ENCODE measurements at regions not wholly inside any gene's neighbourhood (a gene's known extent, or its start where the extent isn't known, plus 50 kb on each side); places are given as distances from the start of the nearest gene placed in this dataset.
"Not testable (repeated sequence)": the region's sequence is repeated elsewhere in the genome, so short reads cannot be mapped to it uniquely, and the experiment has no call there.

DNA sequence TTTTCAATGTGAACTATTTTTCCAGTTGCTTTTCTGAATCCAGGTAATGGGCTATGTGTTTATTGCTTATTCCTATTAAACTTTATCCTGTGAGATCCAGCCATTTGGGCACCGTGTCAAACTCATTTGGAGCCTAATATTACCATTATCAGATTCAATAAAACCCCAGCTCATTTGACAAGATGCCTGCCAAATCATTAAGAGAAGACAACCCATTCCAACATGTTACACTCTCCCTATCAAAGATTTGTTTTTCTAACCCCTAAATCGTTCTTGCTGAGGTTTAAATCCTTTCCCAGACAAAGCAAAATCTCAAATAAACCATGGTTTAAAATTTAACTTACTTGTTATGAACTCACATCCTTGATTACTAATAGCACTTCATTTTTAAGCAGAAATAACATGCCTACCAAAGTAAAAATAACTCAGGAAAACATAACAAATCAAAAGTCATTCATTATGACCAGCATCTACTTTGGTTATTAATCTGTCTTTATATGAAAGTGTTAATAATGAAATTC, 130.0 kb upstream of the TCF21 start:
- DNase-seq, result no peak

DNA sequence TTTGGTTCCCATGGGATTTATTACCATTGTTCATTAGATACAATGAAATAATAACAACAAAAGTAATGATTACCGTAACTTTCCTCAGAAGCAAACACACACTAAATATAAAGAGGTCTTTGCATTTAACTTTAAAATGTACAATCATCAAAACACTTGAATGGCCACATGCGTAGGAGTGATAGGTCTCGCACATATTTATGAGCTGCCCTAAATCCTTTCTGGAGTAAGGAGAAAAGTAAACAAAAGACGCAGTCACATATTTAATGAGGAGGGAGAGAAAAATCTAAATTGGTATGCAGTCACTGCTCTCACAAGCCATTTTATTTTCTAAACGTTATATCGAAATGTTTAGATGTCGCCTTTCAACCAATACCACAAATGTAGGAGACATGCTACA, 129.4 kb upstream of the TCF21 start:
- DNase-seq, result no peak

DNA sequence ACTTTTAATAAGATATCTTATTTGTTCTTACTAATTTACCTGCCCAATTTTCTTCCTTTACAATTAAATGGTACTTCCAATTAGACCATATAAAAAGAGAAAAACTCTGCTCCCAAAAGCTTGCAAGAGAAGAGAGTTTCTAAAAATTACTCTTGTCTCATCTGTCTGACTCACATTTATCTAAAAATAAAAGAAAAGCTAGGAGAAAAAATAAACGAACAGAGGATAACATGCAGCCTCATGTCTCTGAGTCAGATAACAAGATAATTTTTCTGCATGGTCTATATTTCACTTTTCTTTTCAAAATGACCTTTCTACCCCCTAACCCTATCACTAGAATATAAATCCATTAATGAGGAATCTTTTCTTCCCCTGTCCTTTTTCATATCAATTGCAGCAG, 127.2 kb upstream of the TCF21 start:
- DNase-seq, result no peak

DNA sequence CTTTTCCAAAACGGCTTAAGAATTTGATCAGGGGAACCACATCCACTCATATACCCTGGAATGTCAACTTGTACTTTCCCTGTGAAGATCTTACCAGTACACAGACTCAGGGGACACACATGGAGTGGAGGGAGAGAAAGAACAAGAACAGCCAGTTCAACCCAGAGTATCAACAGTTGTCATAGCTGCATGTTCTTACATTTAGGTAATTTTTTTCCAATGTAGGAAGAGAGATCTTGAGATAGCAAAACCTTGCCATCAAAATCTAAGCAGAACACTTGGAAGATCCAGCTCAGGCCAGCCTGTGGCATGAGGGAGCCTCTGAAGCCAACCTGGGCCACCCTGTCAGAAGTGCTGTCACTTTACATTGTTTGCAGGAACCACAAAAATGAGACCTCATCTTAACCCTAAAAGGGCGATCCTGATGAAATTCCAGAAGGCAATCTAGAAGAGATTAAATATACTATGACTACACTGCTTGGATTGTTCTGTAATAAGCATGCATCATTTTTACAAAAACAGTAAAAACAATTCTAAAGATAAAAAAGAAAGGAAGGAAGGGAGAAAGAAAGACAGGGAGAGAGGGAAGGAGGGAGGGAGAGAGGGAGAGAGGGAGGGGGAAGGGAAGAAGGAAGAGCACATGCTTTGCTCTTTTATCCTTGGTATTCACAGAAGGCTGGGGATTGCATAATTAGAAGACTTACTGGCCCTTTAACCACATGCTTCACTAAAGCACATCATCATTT, 124.7 kb upstream of the TCF21 start:
- no peak for DNase-seq

DNA sequence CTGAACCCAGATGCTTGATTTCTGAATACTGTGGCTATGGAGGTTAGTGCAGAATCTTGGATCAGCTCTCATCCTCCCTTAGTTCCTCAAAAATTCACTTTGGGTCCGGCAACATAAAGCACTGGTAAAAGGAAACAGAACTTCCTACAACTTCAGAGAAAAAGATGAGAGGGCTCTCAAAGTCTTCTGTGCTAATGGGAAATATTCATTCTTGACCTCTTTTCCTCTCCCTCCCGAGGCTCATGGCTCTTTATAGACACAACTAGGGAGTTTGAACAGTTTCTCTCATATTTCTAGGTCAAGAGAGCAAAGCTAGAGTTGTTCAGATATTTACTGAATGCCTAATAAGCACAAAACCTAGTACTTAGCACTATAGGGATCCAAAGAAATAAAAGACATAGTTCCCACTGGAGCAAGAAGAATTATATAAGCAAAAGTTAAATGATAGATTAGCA, 124.1 kb upstream of the TCF21 start:
- no peak for DNase-seq

DNA sequence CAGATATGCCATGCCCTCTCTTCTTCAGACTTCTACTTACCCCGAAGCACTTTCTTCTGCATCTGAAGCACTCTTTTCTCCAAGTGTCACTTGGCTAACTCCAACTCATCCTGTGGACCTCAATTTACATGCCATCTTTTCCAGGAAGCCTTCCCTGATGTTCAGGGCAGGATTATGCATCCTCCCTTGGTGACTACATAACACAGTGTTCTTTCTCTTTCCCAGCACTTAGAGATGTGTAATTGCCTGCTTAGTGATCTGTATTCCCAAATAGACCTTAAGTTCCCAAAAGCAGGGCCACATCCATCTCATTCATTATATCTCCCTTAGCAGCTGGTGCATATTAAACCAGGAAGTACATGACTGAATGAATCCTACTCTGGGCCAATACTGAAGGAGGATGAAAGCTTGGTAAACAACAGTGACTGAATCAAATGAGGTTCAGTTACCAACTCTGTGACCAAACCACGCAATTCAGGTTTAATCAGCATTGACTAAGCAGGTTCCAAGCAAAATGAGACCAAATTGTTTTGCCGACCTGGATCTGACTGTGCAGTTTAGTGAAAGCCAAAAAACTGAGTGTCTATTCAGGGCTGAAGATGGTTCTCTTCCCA, 121.4 kb upstream of the TCF21 start:
- no peak for DNase-seq

DNA sequence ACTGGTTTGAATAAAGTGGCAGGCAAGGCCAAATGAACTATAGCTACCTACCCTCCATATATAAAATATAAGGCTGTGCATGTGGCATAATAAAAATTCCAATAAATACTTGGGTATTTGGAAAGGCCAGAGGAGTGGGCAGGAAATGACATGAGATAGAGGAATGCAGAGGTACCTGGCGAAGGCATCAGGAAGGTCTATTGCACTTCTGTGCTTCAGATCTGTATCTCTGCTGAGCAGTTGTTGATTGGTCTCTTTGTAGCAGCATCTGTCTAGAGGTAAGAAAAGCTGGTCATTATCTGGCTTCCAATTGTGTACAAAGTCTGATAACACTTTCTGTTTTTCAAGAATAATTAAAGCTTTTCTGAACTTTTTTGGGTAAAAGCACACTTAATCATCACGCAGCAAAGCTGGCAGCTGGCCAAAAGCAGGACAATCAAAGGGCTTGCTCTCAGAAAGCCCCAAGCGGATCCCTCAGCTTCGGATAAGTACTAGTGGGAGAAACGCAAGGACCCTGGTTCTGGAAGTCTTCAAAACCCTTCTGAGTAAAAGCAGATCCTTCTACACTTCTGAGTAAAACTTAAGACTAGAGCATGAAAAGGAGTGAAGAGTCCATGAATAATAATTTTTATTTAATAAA, 120.1 kb upstream of the TCF21 start:
- no peak for DNase-seq

DNA sequence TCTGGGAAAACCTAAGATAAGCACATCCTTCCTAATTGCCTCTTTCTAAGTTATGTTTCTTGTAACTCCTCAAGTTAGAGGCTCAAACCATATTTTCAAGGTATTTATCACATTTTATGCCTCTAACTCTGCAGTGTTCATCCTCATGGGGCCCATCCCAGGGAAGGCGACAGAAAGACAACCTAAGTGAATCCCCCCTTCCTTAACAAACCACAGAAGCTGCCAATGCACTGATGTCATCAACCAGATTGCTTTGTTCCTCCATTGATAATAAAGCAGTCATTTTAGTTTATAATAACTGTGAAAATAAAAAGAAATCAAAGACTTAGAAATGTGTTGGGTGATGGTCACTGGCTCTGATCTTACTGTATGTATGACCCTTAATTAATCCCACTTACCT, 119.5 kb upstream of the TCF21 start:
- DNase-seq, result no peak

DNA sequence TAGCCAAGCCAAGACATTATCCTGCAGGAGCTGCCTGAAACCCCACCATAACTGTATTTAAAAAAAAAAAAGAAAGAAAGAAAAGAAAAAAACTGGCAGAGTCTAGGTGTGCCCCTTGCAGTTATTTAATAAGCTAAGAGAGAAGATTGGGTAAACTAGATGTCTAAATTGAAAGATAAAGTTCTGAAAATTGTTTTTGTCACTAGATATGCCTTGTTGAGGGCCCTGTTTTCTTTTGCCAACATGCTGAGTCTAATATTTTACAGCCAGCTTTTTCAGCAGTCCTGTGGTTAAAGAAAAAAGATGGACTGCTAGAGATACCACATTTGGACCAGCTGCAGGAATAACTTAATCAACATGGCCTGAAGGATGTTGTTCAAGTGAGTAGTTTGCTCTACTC, 116.3 kb upstream of the TCF21 start:
- DNase-seq, result no peak

DNA sequence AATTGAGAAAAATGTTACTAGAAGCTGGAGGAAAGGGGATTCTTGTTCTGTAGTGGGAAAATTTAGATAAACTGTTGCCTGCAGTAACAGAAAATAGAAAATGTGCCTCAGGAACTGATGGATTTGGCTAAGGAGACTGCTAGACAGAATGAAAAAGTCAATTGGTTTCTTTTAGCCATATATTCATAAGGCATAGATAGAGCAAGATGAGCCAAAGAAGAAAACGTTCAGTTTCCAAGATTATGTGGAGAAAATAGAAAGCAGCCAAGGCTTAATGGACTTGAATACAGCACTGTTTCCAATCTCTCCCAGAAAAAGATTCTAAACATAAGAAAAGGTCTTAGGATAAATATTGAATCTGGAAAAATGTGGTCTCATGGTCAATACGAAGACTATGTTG, 115.1 kb upstream of the TCF21 start:
- no peak for DNase-seq

DNA sequence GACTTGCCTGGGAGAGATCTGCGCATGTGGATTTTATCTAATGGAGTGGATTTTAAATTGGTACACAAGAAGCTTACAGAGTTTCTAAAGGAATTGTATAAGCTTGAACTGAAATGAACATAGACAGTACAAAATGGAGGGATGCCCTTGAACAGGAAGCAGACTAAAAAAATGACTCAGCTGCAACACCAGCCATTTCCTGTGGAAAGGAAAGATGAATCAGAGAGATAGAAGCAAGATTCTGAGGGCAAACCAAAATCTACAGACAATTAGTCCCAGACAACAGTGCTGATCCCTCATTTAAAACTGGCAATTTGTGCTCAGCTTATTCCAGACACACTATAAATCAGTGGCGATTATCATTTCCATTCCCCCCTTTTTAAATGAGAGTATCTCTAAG, 114.6 kb upstream of the TCF21 start:
- no peak for DNase-seq

DNA sequence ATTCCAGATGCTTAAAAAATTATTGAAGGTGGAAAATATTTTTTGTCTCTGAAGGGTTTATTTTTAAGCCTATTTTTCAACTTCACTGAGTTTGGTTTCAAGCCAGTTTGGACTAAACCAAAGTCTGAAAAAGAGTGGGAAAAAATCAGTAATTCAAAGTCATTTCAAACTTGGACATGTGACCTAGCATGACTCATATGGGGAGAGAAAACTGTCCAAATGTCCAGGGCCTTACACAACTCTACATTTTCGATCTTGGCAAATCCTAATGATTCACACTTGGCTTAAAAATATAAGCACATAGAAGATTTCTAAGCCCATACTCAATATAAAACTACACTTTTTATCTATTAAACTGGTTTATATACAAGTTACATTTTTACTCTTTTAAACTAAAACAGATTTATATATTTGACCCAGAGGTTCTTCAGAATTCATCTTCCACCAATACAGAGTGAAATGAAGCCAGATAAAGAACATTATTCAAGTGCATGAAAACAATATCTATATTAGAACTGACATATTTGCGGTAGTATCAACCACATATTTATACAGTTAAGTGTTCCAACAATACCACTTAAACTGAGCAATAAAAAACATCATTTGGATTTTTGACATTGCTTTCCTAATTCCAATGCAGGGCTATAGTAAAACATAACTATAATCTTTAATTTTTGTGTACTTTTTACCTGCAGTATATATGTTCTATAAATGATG, 110.3 kb upstream of the TCF21 start:
- no peak for DNase-seq

DNA sequence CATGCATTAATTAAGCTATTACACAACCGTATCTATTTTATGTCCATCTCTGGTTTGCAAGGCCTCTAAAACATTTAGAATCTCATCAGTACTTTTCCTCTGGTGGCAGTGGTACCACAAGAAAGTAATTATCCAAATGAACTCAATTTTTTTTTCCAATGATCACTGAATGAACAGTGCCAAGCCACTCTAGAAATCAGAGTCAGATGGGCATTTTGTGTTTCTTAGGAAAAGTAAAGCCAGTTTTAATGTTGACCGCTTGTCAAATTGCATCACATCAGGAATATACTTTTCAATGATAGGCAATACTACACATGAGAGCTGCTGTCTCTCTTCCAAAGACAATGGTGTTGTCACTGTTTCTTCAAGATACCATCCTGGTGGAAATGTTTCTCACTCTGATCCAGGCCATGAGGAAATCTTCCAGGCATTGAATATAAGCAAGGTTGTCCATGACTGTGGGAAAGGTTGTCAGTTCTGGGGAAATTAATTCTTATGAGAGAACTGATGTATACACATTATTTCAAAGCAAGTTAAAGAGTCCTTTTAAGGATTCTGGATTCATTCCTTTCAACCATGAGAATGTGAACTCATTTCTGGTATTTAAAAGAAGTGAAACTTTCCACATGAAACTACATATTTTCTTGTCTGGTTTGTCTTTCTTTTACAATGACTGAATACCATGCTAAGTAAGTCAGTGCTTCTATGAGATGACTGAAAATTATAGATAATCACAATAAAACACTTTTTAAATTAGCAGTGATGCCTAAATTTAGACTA, 108.8 kb upstream of the TCF21 start:
- DNase-seq, result no peak

DNA sequence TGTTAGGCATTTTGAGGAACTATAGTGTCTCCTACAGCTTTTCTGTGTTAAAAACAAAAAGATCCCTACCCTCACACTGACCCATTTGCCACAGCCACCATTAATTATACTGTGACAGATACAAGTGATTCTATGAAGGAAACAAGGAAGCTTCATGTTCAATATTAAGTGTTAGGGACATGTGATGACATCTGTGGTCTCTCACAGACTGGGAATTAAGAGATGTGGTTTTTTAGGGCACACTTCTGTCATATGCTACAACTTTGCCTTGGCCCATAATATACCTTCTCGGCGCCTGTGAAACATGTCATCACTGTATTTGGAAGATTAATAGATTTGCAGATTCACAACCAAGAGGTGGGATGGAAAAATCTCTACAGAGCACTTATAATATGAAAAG, 102.9 kb upstream of the TCF21 start:
- no peak for DNase-seq

DNA sequence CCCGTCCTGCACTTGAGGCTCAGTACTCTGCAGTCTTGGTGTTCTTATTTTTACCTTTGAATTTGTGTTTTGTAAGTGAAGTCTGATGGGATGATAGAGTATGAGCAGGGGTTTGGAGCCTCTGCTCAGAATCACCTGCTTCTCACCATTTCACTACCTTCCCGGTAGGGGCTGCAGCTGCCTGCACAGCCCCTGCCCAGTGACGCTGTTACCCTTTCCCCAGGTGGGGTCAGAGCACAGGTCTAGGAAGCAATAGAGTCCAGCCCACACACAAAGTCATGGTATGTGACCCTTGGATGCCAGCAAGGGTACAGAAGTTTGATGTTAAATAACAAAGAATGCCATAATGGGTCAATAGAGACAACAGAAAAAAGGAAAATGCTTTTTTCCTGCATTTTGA, 101.8 kb upstream of the TCF21 start:
- DNase-seq, result no peak

DNA sequence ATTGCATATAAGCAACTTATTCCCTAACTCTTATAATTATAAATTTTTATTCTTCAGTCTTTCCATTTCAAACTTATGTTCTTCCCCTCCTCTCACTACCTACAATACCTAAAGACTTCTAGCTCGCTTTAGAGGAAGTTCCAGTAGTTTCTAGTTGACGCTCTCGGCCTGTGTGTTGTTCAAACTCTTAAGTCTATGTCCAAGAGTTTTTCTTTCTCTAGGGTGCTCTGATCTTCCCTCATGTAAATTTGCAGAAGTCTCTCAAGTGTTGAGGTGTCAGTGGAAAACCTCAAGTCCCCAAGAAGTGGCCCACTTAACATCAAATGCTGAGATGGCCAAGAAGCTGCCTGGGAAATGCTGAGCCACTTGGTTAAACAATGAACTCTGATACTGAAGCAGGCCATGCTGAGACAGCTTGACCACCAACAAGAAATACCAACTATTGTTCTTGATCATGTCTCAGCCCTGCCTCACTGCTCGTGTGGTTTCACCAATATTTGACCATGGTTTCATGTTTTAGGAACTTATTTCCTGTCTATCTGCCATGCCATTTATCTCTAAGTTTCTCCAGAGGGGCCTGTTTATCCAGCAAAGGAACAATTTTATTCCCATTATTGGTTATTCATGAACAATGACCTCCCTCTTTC, 100.9 kb upstream of the TCF21 start:
- DNase-seq, result no peak

DNA sequence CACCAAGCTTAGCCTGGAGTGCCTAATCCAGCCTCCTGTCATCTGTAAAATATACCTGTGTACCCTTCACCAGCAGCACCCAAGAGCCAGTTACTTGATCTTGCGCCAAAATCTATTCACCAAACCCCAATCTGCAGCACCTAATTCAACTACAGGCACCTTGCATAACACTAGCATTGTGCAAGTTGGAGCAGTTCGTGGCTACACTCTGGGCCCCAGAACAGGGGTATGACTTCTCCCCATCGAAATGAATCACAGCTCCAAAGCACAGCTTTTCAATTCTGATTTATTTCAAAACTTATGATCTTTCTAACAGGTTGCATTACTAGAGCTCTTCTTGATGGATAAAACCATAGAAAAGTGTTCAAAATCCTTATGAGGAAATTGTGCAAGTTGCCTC, 100.4 kb upstream of the TCF21 start:
- no peak for DNase-seq

DNA sequence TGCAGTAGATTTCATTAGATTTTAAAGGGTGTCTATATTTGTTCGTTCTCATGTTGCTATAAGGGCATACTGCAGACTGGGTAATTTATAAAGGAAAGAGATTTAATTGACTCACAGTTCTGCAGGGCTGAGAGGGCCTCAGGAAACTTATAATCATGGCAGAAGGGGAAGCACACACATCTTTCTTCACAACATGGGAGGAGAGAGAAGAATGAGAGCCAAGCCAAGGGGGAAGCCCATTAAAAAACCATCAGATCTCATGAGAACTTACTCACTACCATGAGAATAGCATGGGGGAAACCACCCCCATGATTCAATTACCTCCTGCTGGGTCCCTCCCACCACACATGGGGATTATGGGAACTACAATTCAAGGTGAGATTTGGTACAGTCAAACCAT, 99.5 kb upstream of the TCF21 start:
- not testable (repeated sequence) for DNase-seq

DNA sequence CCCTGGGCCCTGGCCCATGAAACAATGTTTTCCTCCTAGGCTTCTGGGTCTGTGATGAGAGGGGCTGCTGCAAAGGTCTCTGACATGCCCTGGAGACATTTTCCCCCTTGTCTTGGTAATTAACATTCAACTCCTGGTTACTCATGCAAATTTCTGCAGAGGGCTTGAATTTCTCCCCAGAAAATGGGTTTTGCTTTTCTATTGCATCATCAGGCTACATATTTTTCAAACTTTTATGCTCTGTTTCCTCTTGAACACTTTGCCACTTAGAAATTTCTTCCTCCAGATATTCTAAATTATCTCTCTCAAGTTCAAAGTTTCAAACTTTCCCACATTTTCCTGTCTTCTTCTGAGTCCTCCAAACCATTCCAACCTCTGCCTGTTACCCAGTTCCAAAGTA, 98.2 kb upstream of the TCF21 start:
- DNase-seq, result not testable (repeated sequence)

DNA sequence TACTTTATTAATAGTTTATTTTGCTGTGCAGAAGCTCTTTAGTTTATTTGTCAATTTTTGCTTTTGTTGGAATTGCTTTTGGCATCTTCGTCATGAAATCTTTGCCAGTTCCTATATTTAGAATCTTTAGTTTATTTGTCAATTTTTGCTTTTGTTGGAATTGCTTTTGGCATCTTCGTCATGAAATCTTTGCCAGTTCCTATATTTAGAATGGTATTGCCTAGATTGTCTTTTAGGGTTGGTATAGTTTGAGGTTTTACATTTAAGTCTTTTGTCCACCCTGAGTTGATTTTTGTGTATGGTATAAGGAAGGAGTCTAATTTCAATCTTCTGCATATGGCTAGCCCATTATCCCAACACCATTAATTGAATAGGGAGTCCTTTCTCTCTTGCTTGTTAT, 93.9 kb upstream of the TCF21 start:
- DNase-seq, result not testable (repeated sequence)

DNA sequence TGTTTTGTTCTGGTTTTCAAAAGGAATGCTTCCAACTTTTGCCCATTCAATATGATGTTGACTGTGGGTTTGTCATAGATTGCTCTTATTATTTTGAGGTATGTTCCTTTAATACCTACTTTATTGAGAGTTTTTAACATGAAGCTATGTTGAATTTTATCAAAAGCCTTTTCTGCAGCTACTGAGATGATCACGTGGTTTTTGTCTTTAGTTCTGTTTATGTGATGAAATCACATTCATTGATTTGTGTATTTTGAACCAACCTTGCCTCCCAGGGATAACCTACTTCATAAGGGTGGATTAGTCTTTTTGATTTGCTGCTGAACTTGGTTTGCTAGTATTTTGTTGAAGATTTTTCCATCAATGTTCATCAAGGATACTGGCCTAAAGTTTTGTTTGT, 92.7 kb upstream of the TCF21 start:
- DNase-seq, result no peak

DNA sequence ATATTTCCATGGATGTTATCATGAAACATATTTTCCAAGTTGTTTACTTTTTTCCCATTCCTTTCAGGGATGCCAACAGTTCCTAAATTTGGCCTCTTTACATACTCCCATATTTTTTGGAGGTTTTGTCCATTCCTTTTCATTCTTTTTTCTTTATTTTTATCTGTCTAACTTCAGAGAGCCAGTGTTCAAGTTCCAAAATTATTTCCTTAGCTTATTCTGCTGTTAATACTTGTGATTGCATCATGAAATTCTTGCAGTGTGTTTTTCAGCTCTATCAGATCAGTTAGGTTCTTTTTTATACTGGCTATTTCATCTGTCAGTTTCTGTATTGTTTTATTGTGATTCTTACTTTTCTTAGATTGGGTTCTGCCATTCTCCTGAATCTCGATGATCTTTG, 89.9 kb upstream of the TCF21 start:
- DNase-seq, result no peak

Measured in right forelimb (tissue), 1 donor.